ENCODE measurements at regions not wholly inside any gene's neighbourhood (a gene's known extent, or its start where the extent isn't known, plus 50 kb on each side); places are given as distances from the start of the nearest gene placed in this dataset.

- TF ChIP-seq VEZF1 (CRISPR knock-in tag; IDR thresholded peaks at IDR 0.05) (no peak), NR3C1 (CRISPR knock-in tag; IDR thresholded peaks at IDR 0.05) (no peak), ZBTB26 (CRISPR knock-in tag; IDR thresholded peaks at IDR 0.05) (no peak), ZBTB8A (IDR thresholded peaks at IDR 0.05; ENCODE audit: partially characterized antibody) (no peak), HDAC3 (IDR thresholded peaks at IDR 0.05; ENCODE audit: borderline replicate concordance, partially characterized antibody) (no peak), U2AF2 (optimal IDR thresholded peaks at IDR 0.05; ENCODE audit: low read depth, low read length) (no peak), BACH1 (tag; IDR thresholded peaks at IDR 0.05) (no peak), ZNF407 (IDR thresholded peaks at IDR 0.05; ENCODE audit: low read depth) (no peak)
Observed at GRCh38 chr14:71541271-71541670, 391.0 kb upstream of the RGS6 start (continued).

Data from K562 (cell line).